ACC112 (cell line): ENCODE measurements at regions not wholly inside any gene's neighbourhood (a gene's known extent, or its start where the extent isn't known, plus 50 kb on each side); places are given as distances from the start of the nearest gene placed in this dataset.
A peak's percentile ranks its signal among the peaks of the same experiment; 100 is the strongest.

Experiments used
- H2AFZ ChIP-seq: fragments of 200-600 bp; sonication (generic); one replicate; pipeline ENCODE4 v1.6.0; 2017; ENCODE audit warnings: antibody characterized with exemption, low read length; ENCODE audit not compliant: unreplicated experiment
- H3K27ac ChIP-seq: fragments of 200-600 bp; sonication (generic); 2 replicates; pipeline ENCODE4 v1.5.1; 2014; ENCODE audit warnings: low read depth, mild to moderate bottlenecking, antibody characterized with exemption, low read length, moderate library complexity
- H3K27me3 ChIP-seq: fragments of 200-600 bp; sonication (generic); 2 replicates; pipeline ENCODE4 v1.6.1; 2014; ENCODE audit warnings: mild to moderate bottlenecking, antibody characterized with exemption, low read length, moderate library complexity, mixed read lengths; ENCODE audit not compliant: insufficient read depth
- H3K36me3 ChIP-seq: fragments of 200-600 bp; sonication (generic); 2 replicates; pipeline ENCODE4 v1.6.1; 2016; ENCODE audit warnings: mild to moderate bottlenecking, antibody characterized with exemption, low read length, moderate library complexity, mixed read lengths; ENCODE audit not compliant: insufficient read depth
- H3K4me1 ChIP-seq: fragments of 200-600 bp; sonication (generic); one replicate; pipeline ENCODE4 v1.6.1; 2016; ENCODE audit warnings: low read length, mixed read lengths; ENCODE audit not compliant: insufficient read depth, unreplicated experiment, control insufficient read depth
- H3K4me3 ChIP-seq: fragments of 200-600 bp; sonication (generic); 2 replicates; pipeline ENCODE4 v1.5.1; 2014; ENCODE audit warnings: mild to moderate bottlenecking, low read depth, low read length
- H3K79me2 ChIP-seq: fragments of 200-600 bp; sonication (generic); one replicate; pipeline ENCODE4 v1.6.0; 2016; ENCODE audit warnings: low read length; ENCODE audit not compliant: control insufficient read depth, unreplicated experiment, insufficient read depth

DNA sequence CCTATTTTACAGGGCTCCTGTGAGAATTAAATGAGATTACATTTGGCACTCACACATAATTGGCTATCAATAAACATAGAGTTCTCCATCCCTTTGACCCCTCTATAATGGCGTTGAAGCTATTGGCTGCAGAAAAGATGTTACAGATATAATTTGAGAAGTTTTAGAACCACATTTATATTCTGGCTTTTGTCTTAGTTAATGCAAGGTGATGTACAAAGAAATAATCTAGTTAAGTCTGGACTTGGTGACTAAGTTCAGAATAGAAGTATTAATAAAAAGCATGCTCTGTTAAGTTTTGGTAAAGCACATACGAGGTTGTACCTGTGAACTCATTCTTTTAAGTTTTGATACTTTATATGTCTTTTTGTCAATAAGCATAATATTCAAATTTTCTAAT lies 187.1 kb upstream of the HMGA2 start:
- Histone ChIP-seq H3K36me3 (no peaks in the 10 kb centered on the region), H2AFZ (no peak overlapping the region), H3K4me1 (peaks cover 63% of the 10 kb centered on the region), H3K79me2 (no peaks in the 10 kb centered on the region), H3K4me3 (no peak overlapping the region), H3K27ac (peak overlapping the region; percentile 100), H3K27me3 (no peaks in the 10 kb centered on the region)

DNA sequence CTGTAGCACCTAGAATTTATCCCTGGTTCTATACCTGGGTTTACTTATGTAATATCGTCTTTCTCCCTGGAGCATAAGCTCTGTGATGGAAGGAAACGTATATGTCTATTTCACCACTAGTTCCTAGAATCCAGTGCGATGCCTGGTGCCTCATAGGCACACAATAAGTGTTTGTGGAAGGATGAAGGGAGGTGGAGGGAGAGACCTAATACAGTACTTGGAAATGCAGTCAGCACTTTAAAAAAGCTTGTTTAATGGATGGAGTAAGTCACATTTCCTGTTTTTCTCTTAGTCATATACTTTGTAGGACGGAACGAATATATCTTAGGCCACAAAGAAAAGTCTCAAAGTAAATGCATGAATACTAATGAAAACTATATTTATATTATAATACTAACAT lies 186.5 kb upstream of the HMGA2 start:
- no peaks in the 10 kb centered on the region for H3K27me3 ChIP-seq
- H3K4me3 ChIP-seq = no peak overlapping the region
- peak overlapping the region; percentile 100 for H3K27ac ChIP-seq
- no peaks in the 10 kb centered on the region for H3K79me2 ChIP-seq
- H3K4me1 ChIP-seq = peaks cover 62% of the 10 kb centered on the region
- H3K36me3 ChIP-seq = no peaks in the 10 kb centered on the region
- H2AFZ ChIP-seq = no peak overlapping the region

DNA sequence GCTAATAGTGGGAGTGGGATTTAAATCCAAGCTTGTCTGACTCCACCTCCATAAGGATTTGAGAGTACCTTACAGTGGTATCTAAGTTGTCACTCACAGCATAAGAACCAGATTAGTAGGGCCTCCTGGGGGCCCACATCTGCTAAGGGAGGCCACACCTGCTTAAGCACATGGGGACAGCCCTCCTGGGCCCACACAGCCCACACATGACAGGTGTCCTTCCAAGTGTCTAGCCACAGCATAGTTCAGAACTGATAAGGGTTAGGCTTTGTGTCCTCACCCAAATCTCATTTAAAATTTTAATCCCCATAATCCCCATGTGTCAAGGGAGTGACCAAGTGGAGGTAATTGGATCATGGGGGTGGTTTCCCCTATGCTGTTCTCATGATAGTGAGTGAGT lies 186.0 kb upstream of the HMGA2 start:
- H3K27ac ChIP-seq = peak overlapping the region; percentile 100
- H3K36me3 ChIP-seq = no peaks in the 10 kb centered on the region
- H3K4me1 ChIP-seq = peaks cover 66% of the 10 kb centered on the region
- no peaks in the 10 kb centered on the region for H3K79me2 ChIP-seq
- H3K27me3 ChIP-seq = no peaks in the 10 kb centered on the region
- H3K4me3 ChIP-seq = no peak overlapping the region
- no peak overlapping the region for H2AFZ ChIP-seq

DNA sequence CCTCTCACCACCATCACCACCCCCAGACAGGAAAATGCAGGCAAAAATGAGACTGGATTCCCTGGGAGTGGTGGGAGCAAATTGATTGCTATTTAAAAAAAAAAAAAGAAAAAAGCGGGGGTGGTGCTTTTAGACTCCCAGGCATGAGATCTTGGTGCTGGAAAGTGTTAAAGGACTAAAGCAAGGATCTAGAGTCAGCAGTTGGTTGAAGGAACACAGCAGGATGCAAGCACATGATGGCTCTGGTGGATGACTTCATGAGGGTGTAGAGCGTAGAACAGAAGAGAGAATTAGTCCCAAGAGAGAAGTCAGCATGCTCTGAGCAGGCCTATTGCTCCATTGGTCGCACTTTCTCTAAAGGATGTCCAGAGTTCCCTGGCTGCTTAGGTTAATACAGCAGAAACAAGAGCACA lies 183.8 kb upstream of the HMGA2 start:
- Histone ChIP-seq H3K79me2 (no peaks in the 10 kb centered on the region), H3K36me3 (no peaks in the 10 kb centered on the region), H3K4me3 (peak overlapping the region; percentile 7; the same call in 1 of the 2 replicates), H3K27me3 (no peaks in the 10 kb centered on the region), H2AFZ (peak overlapping the region; percentile 58), H3K4me1 (peaks cover 55% of the 10 kb centered on the region), H3K27ac (peak overlapping the region; percentile 100)

DNA sequence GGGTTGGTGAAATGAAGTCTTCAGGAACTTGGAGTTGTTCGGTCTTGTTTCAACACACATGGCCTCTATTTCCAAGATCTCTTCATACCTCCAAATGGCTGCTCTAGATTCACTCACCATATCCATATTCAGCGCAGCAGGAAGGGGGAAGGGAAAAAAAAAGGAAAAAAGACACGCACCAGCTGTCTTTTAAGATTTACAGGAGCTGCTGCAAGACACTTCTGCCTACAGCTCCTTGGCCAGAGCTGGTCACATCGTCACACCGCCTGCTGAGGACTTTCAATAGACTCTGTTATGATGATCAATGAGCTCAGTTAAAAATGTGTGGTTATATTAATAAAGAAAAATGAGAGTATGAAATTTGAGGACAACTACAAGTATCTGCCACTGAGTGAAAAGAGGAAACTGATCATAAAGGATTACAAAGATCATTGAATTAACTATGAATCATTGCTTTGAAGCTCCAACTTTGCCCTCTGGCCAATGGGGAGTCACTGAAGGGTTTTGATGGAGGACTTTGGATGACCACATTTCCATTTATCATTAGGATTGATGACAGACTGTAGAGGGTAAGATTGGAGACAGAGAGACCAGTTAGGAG lies 182.1 kb upstream of the HMGA2 start:
- Histone ChIP-seq H3K4me3 (no peak overlapping the region), H3K27me3 (no peaks in the 10 kb centered on the region), H3K79me2 (peaks cover 3% of the 10 kb centered on the region), H2AFZ (no peak overlapping the region), H3K27ac (peak overlapping the region; percentile 100), H3K4me1 (peaks cover 44% of the 10 kb centered on the region), H3K36me3 (no peaks in the 10 kb centered on the region)

DNA sequence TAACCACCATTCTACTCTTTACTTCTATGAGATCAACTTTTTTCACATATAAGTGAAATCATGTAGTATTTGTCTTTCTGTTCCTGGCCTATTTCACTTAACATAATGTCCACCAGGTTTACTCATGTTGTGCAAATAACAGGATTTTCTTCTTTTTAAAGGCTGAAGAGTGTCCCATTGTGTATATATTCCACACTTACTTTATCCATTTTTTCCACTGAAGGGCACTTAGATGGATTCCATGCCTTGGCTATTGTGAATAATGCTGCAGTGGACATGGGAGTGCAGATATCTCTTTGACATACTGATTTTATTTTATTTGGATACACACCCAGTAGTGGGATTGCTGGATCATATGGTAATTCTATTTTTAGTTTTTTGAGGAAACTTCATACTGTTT lies 181.1 kb upstream of the HMGA2 start:
- Histone ChIP-seq H3K27ac (peak overlapping the region; percentile 100), H2AFZ (no peak overlapping the region)

DNA sequence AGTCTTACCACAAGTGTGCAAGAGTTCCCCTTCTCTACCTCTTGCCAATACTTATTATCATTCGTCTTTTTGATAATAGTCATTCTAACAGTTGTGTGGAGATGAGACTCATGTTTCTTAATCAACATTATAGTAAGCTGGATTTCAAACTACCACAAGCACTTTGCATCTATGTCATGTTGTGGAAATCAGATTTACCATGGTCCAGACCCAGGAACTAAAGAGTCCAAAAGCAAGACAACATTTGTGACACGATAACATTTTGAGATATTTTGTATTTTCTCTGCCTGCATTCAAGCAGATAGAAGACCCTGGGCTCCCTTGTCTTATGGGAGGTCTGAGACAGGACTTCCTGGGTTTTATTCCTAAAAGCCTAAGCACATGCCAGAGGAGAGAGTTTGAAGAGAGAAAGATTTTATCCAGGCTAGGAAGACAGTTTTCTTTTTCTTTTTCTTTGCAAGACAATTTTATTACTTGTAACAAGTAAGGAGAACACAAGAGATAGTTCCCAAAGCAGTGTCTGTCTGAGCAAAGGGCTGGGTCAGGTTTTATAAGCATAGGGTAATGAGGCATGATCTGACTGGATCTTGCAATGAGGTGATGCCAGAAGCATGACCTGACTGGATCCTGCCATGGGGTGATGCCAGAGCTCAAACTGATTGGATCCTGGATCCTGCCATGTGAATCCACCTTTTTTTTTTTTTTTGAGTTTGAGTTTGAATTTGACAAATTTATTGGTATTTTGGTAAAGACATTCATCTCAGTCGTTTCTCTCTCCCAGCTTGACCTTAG lies 180.5 kb upstream of the HMGA2 start:
- Histone ChIP-seq H3K79me2 (peaks cover 3% of the 10 kb centered on the region), H3K27ac (peak overlapping the region; percentile 100), H3K4me3 (no peak overlapping the region), H2AFZ (peak overlapping the region; percentile 46), H3K4me1 (peaks cover 49% of the 10 kb centered on the region), H3K36me3 (no peaks in the 10 kb centered on the region), H3K27me3 (no peaks in the 10 kb centered on the region)

More for the DNA sequence above, 181.1 kb upstream of the HMGA2 start:
- H3K36me3 ChIP-seq = no peaks in the 10 kb centered on the region
- no peaks in the 10 kb centered on the region for H3K27me3 ChIP-seq
- H3K4me3 ChIP-seq = no peak overlapping the region
- H3K79me2 ChIP-seq = peaks cover 3% of the 10 kb centered on the region
- peaks cover 44% of the 10 kb centered on the region for H3K4me1 ChIP-seq

DNA sequence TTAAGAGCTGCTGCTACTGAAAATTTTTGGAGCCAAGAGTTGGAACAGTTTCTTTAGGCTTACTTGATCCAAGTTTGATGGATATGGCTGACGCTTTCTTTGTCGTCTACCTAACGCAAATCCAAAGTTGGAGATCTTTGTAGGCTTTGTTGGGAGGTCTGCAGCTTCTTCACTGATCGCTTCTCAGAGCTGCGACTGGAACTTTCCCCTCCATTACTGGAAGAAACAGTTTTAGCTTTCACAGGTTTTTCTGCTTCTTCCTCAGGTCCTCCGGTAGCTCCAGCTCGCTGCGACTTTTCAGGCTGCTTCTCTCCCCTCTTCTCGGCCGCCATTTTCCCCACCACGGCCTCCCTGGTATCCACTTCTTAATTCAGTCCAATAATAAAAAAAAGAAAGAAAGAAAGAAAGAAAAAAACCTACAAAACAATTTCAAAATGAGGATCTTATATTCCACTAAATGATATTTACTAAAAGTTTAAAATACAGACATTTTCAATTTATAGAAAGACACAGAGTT lies 178.1 kb upstream of the HMGA2 start:
- H3K36me3 ChIP-seq = no peaks in the 10 kb centered on the region
- H2AFZ ChIP-seq = no peak overlapping the region
- H3K4me3 ChIP-seq = no peak overlapping the region
- peak overlapping the region; percentile 100 for H3K27ac ChIP-seq
- H3K27me3 ChIP-seq = no peaks in the 10 kb centered on the region
- peaks cover 3% of the 10 kb centered on the region for H3K79me2 ChIP-seq
- peaks cover 52% of the 10 kb centered on the region for H3K4me1 ChIP-seq

DNA sequence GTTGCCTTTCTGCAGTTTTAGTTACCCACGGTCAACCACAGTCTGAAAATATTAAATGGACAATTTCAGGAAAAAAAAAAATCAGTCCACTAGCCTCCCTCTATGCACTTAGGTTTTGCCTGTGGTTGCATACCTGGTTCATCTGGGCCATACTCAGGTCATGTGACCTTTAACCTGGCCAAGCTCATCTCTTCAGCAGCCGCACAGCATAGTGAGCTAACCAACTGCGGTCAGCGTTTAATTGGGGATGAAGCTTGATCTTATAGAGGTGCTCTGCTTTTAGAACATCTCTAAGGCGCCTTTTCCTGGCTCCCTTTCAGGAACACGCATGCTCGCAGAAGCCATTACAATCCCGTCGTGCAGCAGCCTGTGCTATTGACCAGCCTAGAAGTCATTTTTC lies 177.2 kb upstream of the HMGA2 start:
- Histone ChIP-seq H3K27ac (peak overlapping the region; percentile 100), H3K79me2 (peaks cover 3% of the 10 kb centered on the region), H2AFZ (no peak overlapping the region)

DNA sequence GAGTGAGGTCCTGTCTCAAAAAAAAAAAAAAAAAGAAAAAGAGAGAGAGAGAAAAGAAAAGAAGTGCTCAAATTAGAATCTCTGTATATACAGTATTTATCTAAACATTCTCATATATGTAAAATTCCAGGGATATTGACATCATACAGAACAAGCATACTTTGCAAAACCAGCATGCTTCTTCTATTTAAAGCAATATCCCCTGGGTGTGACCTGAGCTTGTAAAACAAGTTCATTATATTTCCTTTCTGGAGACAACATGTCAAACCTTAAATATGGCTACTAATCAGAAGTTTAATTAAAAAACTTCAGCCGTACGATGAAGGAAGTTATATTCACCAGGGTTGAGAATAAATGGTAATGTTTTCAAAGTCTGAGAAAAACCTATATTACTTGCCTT lies 175.8 kb upstream of the HMGA2 start:
- no peak overlapping the region for H3K4me3 ChIP-seq
- H2AFZ ChIP-seq = no peak overlapping the region
- H3K36me3 ChIP-seq = no peaks in the 10 kb centered on the region
- peaks cover 36% of the 10 kb centered on the region for H3K4me1 ChIP-seq
- H3K27ac ChIP-seq = peak overlapping the region; percentile 100
- no peaks in the 10 kb centered on the region for H3K27me3 ChIP-seq
- peaks cover 3% of the 10 kb centered on the region for H3K79me2 ChIP-seq

More for the DNA sequence above, 177.2 kb upstream of the HMGA2 start:
- no peaks in the 10 kb centered on the region for H3K27me3 ChIP-seq
- no peak overlapping the region for H3K4me3 ChIP-seq
- no peaks in the 10 kb centered on the region for H3K36me3 ChIP-seq
- peaks cover 44% of the 10 kb centered on the region for H3K4me1 ChIP-seq

DNA sequence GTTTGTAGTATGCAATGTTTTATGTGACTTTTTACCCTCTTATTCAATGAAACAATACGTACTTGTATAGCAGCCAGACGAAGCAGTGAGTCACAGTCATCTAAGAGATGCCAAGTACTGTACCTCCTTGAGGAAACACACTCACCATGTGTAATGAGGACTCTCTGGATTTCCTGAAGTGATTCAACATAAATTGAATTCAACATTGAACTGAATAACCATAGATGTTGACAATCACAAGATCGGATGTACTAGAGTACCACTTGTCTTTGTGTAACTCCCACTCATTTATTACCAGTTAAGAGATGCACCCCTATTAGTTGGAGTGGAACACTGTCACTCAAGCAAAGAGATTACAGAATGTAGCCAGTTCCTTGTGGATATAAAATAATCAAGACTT lies 175.2 kb upstream of the HMGA2 start:
- Histone ChIP-seq H2AFZ (no peak overlapping the region), H3K27me3 (no peaks in the 10 kb centered on the region), H3K36me3 (no peaks in the 10 kb centered on the region), H3K27ac (peak overlapping the region; percentile 100), H3K79me2 (peaks cover 5% of the 10 kb centered on the region), H3K4me1 (peaks cover 37% of the 10 kb centered on the region), H3K4me3 (no peak overlapping the region)
